B cell (primary cell): ENCODE measurements at regions not wholly inside any gene's neighbourhood (a gene's known extent, or its start where the extent isn't known, plus 50 kb on each side); places are given as distances from the start of the nearest gene placed in this dataset.

Experiments used
- ATAC-seq: fragments of 200-7000 bp; cut with Tn5 transposase; one replicate; pipeline ENCODE4 v1.10.0; 2021; ENCODE audit warnings: low read depth, mild to moderate bottlenecking, moderate number of reproducible peaks, moderate library complexity
- CTCF ChIA-PET: fragments of 350-600 bp; sonication (Branson Sonifier 250); formaldehyde crosslinking; loops from one replicate; lab custom pipeline; 2021; ENCODE audit warnings: antibody characterized with exemption, inconsistent platforms; lab: Charles Lee
- POLR2A ChIA-PET: fragments of 350-600 bp; sonication (Branson Sonifier 250); formaldehyde crosslinking; loops from one replicate; lab custom pipeline; 2021; ENCODE audit warnings: antibody characterized with exemption; lab: Charles Lee
- DNase-seq: peaks from one replicate; pipeline ENCODE4 v3.0.0; 2013
- H2AFZ ChIP-seq: 2 replicates; pipeline ENCODE4 v1.6.1; 2012; ENCODE audit warnings: mild to moderate bottlenecking, low read depth, low read length; ENCODE audit not compliant: insufficient read depth, poor library complexity, severe bottlenecking
- H3K27ac ChIP-seq, 2 donors: 1 replicate in 1 of 2; 2 replicates in 1 of 2; pipeline ENCODE4 v1.5.1; 2012 to 2013; ENCODE audit warnings: low read length in 2 of 2, mild to moderate bottlenecking in 2 of 2, moderate library complexity in 1 of 2
- H3K27me3 ChIP-seq, 4 experiments: fragments of 200-600 bp in 1 of 4; sonication (generic) in 1 of 4; replicated peaks in 1 of 4; 1 replicate in 2 of 4; 2 replicates in 2 of 4; pipeline versions ENCODE4 v1.6.1 to v1.7.0; 2013 to 2016; ENCODE audit warnings: low read length in 3 of 4, mild to moderate bottlenecking in 2 of 4, mixed read lengths in 1 of 4, moderate library complexity in 1 of 4; ENCODE audit not compliant: insufficient read depth in 4 of 4, control insufficient read depth in 3 of 4; ENCODE audit errors: control extremely low read depth in 1 of 4
- H3K36me3 ChIP-seq, 2 experiments: replicated peaks in 1 of 2; 1 replicate in 1 of 2; 2 replicates in 1 of 2; pipeline versions ENCODE4 v1.6.1 to v1.7.1; 2013; ENCODE audit warnings: low read length in 1 of 2; ENCODE audit not compliant: insufficient read depth in 2 of 2, control insufficient read depth in 1 of 2; ENCODE audit errors: control extremely low read depth in 1 of 2, extremely low read depth in 1 of 2
- H3K4me1 ChIP-seq, 2 donors: fragments of 200-600 bp in 1 of 2; sonication (generic) in 1 of 2; 1 replicate in 1 of 2; 2 replicates in 1 of 2; pipeline versions ENCODE4 v1.5.1 to v1.6.1; 2013 to 2017; ENCODE audit warnings: low read length in 2 of 2; ENCODE audit not compliant: control insufficient read depth in 2 of 2, insufficient read depth in 2 of 2
- H3K4me2 ChIP-seq: replicated peaks from 2 replicates; pipeline ENCODE3; 2012; ENCODE audit warnings: mild to moderate bottlenecking, low read depth, low read length; ENCODE audit not compliant: poor library complexity, severe bottlenecking
- H3K4me3 ChIP-seq, 5 experiments: fragments of 200-600 bp in 1 of 5; sonication (generic) in 1 of 5; 1 replicate in 3 of 5; 2 replicates in 2 of 5; pipeline versions ENCODE4 v1.5.1 to v1.7.0; 2011 to 2016; ENCODE audit warnings: low read length in 4 of 5, mild to moderate bottlenecking in 4 of 5, low read depth in 2 of 5, control low read depth in 1 of 5, moderate library complexity in 1 of 5; ENCODE audit not compliant: insufficient read depth in 1 of 5; ENCODE audit errors: control extremely low read depth in 1 of 5, extremely low read depth in 1 of 5
- H3K79me2 ChIP-seq: fragments of 200-600 bp; sonication (generic); one replicate; pipeline ENCODE4 v1.6.0; 2016; ENCODE audit warnings: low read length; ENCODE audit not compliant: control insufficient read depth, insufficient read depth
- H3K9ac ChIP-seq: fragments of 200-600 bp; sonication (generic); 2 replicates; pipeline ENCODE4 v1.6.1; 2017; ENCODE audit warnings: mild to moderate bottlenecking, low read length, moderate library complexity
- H3K9me3 ChIP-seq, 3 donors: one replicate each; pipeline versions ENCODE4 v1.6.1 to v1.7.1; 2013; ENCODE audit warnings: low read length in 2 of 3; ENCODE audit not compliant: control insufficient read depth in 2 of 3, insufficient read depth in 1 of 3; ENCODE audit errors: control extremely low read depth in 1 of 3
- H4K20me1 ChIP-seq: 2 replicates; pipeline ENCODE4 v1.6.0; 2012; ENCODE audit warnings: mild to moderate bottlenecking, low read length; ENCODE audit not compliant: insufficient read depth, control insufficient read depth, poor library complexity, severe bottlenecking
- H3K27ac Mint-ChIP-seq: one replicate; pipeline ENCODE4 v1.8.0; 2021; ENCODE audit warnings: mixed read lengths
- H3K27me3 Mint-ChIP-seq: one replicate; pipeline ENCODE4 v1.8.0; 2021; ENCODE audit warnings: mixed read lengths
- H3K4me1 Mint-ChIP-seq: one replicate; pipeline ENCODE4 v1.8.0; 2021; ENCODE audit warnings: mixed read lengths
- H3K4me3 Mint-ChIP-seq: one replicate; pipeline ENCODE4 v1.8.0; 2021; ENCODE audit warnings: mixed read lengths
- H3K9me3 Mint-ChIP-seq: one replicate; pipeline ENCODE4 v1.8.0; 2022; ENCODE audit warnings: mixed read lengths; ENCODE audit not compliant: insufficient read depth
- EZH2 ChIP-seq: IDR thresholded peaks from 2 replicates; pipeline ENCODE4 v1.6.1; 2012; ENCODE audit warnings: borderline replicate concordance, low read depth, mild to moderate bottlenecking, moderate library complexity, low read length; ENCODE audit not compliant: insufficient read depth, poor library complexity, severe bottlenecking
- whole genome bisulfite sequencing: methylation state at CpG from one replicate; pipeline ENCODE4 v1.1.5; 2013; ENCODE audit warnings: missing lambda C conversion rate; ENCODE audit not compliant: insufficient coverage; 5-methylcytosine and 5-hydroxymethylcytosine counted together
- intact Hi-C: fragments of 100-400 bp; cut with micrococcal nuclease; formaldehyde crosslinking; loops from one replicate; pipeline ENCODE4 v1.10.0; 2022
- TF ChIP-seq, protein P1 (sequence below): fragments of 200-600 bp; IDR thresholded peaks from one replicate; pipeline ENCODE4 v1.8.0; 2022; ENCODE audit warnings: antibody characterized with exemption, mild to moderate bottlenecking

GRCh38 chr1:217066794-217067193, 343.6 kb upstream of the ESRRG start:
- TF ChIP-seq EZH2 = no peak
- TF ChIP-seq, protein P1, sequence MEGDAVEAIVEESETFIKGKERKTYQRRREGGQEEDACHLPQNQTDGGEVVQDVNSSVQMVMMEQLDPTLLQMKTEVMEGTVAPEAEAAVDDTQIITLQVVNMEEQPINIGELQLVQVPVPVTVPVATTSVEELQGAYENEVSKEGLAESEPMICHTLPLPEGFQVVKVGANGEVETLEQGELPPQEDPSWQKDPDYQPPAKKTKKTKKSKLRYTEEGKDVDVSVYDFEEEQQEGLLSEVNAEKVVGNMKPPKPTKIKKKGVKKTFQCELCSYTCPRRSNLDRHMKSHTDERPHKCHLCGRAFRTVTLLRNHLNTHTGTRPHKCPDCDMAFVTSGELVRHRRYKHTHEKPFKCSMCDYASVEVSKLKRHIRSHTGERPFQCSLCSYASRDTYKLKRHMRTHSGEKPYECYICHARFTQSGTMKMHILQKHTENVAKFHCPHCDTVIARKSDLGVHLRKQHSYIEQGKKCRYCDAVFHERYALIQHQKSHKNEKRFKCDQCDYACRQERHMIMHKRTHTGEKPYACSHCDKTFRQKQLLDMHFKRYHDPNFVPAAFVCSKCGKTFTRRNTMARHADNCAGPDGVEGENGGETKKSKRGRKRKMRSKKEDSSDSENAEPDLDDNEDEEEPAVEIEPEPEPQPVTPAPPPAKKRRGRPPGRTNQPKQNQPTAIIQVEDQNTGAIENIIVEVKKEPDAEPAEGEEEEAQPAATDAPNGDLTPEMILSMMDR = no peak
- no peak overlapping the region for H3K4me2 ChIP-seq
- no peaks in the 10 kb centered on the region for H3K79me2 ChIP-seq
- no peak overlapping the region for H3K9ac ChIP-seq
- H3K9me3 ChIP-seq = no peaks in the 10 kb centered on the region
- ATAC-seq (no peak), DNase-seq (no peak)
- H3K27me3 ChIP-seq = no peaks in the 10 kb centered on the region
- Mint-ChIP-seq H3K27me3 (no peaks in the 10 kb centered on the region), H3K9me3 (no peaks in the 10 kb centered on the region), H3K27ac (no peak overlapping the region), H3K4me3 (no peak overlapping the region), H3K4me1 (no peaks in the 10 kb centered on the region)
- H4K20me1 ChIP-seq = no peaks in the 10 kb centered on the region
- CTCF ChIA-PET = no interaction called here
- no peaks in the 10 kb centered on the region for H3K4me1 ChIP-seq
- intact Hi-C loops = no loop called here
- H2AFZ ChIP-seq = no peak overlapping the region
- 87% methylated on average over 3 of the region's 3 CpGs for WGBS
- POLR2A ChIA-PET = no interaction called here
- no peaks in the 10 kb centered on the region for H3K36me3 ChIP-seq
- no peak overlapping the region for H3K4me3 ChIP-seq
- no peak overlapping the region for H3K27ac ChIP-seq

DNA sequence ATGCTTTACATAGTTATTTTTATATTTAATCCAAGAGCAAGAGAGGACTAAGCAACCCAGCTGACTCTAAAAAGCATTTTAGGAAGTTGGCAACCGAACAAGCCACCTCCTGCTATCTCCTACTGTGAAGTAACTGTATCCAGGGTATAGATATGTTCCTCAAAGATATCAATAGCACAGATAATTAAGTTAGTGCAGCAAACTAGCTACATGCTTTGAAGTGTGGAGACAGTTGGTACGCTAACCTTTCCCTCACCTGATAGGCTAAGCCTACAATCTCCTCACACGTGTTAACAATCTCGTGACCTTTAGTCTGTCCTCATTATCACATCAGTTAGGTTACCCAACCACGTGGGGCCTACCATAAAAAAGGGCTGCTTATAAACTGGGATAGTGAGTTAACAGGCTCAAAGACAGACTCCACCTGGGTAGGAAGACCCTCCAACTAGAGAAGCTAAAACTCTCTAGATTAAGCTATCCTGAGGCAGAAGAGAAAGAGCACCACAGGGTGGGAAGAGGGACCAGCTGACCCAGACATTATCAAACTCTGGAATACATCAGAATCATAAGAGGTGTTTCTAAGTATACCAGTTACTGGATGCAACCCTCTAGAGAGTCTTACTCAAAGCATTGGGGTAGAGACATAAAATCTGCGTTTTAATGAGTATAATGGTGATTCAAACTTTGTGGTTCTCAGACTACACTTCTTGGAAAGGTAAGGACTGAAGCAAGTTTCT, 340.1 kb upstream of the ESRRG start:
- H2AFZ ChIP-seq = no peak overlapping the region
- POLR2A ChIA-PET = no interaction called here

More for the DNA sequence above, 340.1 kb upstream of the ESRRG start:
- H3K79me2 ChIP-seq = no peaks in the 10 kb centered on the region
- H3K9me3 Mint-ChIP-seq = no peaks in the 10 kb centered on the region
- H3K4me2 ChIP-seq = no peak overlapping the region
- ATAC-seq = no peak
- no peaks in the 10 kb centered on the region for H3K4me1 Mint-ChIP-seq
- no peak overlapping the region for H3K4me3 Mint-ChIP-seq
- H3K36me3 ChIP-seq = no peaks in the 10 kb centered on the region
- H3K9me3 ChIP-seq = no peaks in the 10 kb centered on the region
- no peaks in the 10 kb centered on the region for H3K27me3 Mint-ChIP-seq
- no CpG with 5 or more reads among the region's 6 CpGs for WGBS
- H3K27ac ChIP-seq = no peak overlapping the region
- H3K9ac ChIP-seq = no peak overlapping the region
- intact Hi-C loops = no loop called here
- H3K27ac Mint-ChIP-seq = no peak overlapping the region
- no peaks in the 10 kb centered on the region for H3K27me3 ChIP-seq
- H3K4me3 ChIP-seq = no peak overlapping the region
- H4K20me1 ChIP-seq = no peaks in the 10 kb centered on the region
- DNase-seq = no peak
- CTCF ChIA-PET = no interaction called here
- TF ChIP-seq, protein P1 = no peak
- no peak for TF ChIP-seq EZH2
- no peaks in the 10 kb centered on the region for H3K4me1 ChIP-seq
